Hepatocyte (in vitro differentiated cells): ENCODE measurements at regions not wholly inside any gene's neighbourhood (a gene's known extent, or its start where the extent isn't known, plus 50 kb on each side); places are given as distances from the start of the nearest gene placed in this dataset.

ENCODE experiments used
- CTCF ChIP-seq: fragments of 200-600 bp; sonication (generic); IDR thresholded peaks from 2 replicates; pipeline ENCODE4 v1.5.1; 2016; ENCODE audit warnings: antibody characterized with exemption, mild to moderate bottlenecking; ENCODE audit not compliant: poor library complexity
- EZH2 ChIP-seq: fragments of 200-600 bp; sonication (generic); IDR thresholded peaks from 2 replicates; pipeline ENCODE4 v1.6.1; 2016; ENCODE audit warnings: antibody characterized with exemption, mild to moderate bottlenecking, borderline replicate concordance
- EZH2phosphoT487 ChIP-seq: fragments of 200-600 bp; sonication (generic); IDR thresholded peaks from one replicate; pipeline ENCODE4 v1.6.1; 2018; ENCODE audit warnings: antibody characterized with exemption, mild to moderate bottlenecking, low read depth, moderate library complexity; ENCODE audit not compliant: unreplicated experiment, severe bottlenecking

- TF ChIP-seq CTCF (no peak), EZH2 (no peak), EZH2phosphoT487 (no peak)
These were observed 451.3 kb downstream of the METTL15 start for GRCh38 chr11:28559492-28559891.
